ENCODE measurements at regions not wholly inside any gene's neighbourhood (a gene's known extent, or its start where the extent isn't known, plus 50 kb on each side); places are given as distances from the start of the nearest gene placed in this dataset.

- Histone ChIP-seq H3K4me3 (replicated peaks; ENCODE audit: insufficient read depth, low read length) (no peak overlapping the region), H3K27ac (replicated peaks) (no peak overlapping the region), H3K27me3 (ENCODE audit: insufficient read depth, poor library complexity, severe bottlenecking) (no peaks in the 10 kb centered on the region)
- TF ChIP-seq SPI1 (IDR thresholded peaks at IDR 0.05; ENCODE audit: borderline replicate concordance, low read depth) (no peak), CTCF (IDR thresholded peaks at IDR 0.05; ENCODE audit: insufficient read depth, low read length) (no peak), GABPA (IDR thresholded peaks at IDR 0.05; ENCODE audit: low read depth) (no peak), POLR2AphosphoS5 (IDR thresholded peaks at IDR 0.05; ENCODE audit: low read depth) (no peak), REST (IDR thresholded peaks at IDR 0.05; ENCODE audit: insufficient replicate concordance, low read depth) (no peak)
- DNase-seq (ENCODE audit: low read depth in 1 of 2, low spot score in 1 of 2) = no peak
Observed at GRCh38 chr6:91691449-91691848, 1104.6 kb upstream of the MAP3K7 start.

GRCh38 chr6:91683240-91683639 lies 1096.4 kb upstream of the MAP3K7 start:
- Histone ChIP-seq H3K27me3 (ENCODE audit: insufficient read depth, poor library complexity, severe bottlenecking) (no peaks in the 10 kb centered on the region), H3K27ac (replicated peaks) (no peak overlapping the region), H3K4me3 (replicated peaks; ENCODE audit: insufficient read depth, low read length) (no peak overlapping the region)
- no peak for DNase-seq (ENCODE audit: low read depth in 1 of 2, low spot score in 1 of 2)
- TF ChIP-seq REST (IDR thresholded peaks at IDR 0.05; ENCODE audit: insufficient replicate concordance, low read depth) = no peak
- TF ChIP-seq POLR2AphosphoS5 (IDR thresholded peaks at IDR 0.05; ENCODE audit: low read depth) = no peak
- no peak for TF ChIP-seq GABPA (IDR thresholded peaks at IDR 0.05; ENCODE audit: low read depth)
- no peak for TF ChIP-seq CTCF (IDR thresholded peaks at IDR 0.05; ENCODE audit: insufficient read depth, low read length)
- no peak for TF ChIP-seq SPI1 (IDR thresholded peaks at IDR 0.05; ENCODE audit: borderline replicate concordance, low read depth)

GRCh38 chr6:91681296-91681695 lies 1094.4 kb upstream of the MAP3K7 start:
- TF ChIP-seq CTCF (IDR thresholded peaks at IDR 0.05; ENCODE audit: insufficient read depth, low read length) (no peak), REST (IDR thresholded peaks at IDR 0.05; ENCODE audit: insufficient replicate concordance, low read depth) (no peak), POLR2AphosphoS5 (IDR thresholded peaks at IDR 0.05; ENCODE audit: low read depth) (no peak), GABPA (IDR thresholded peaks at IDR 0.05; ENCODE audit: low read depth) (no peak), SPI1 (IDR thresholded peaks at IDR 0.05; ENCODE audit: borderline replicate concordance, low read depth) (no peak)
- DNase-seq (ENCODE audit: low read depth in 1 of 2, low spot score in 1 of 2) = no peak
- no peaks in the 10 kb centered on the region for H3K27me3 ChIP-seq (ENCODE audit: insufficient read depth, poor library complexity, severe bottlenecking)

More at GRCh38 chr6:91681296-91681695, 1094.4 kb upstream of the MAP3K7 start:
- H3K4me3 ChIP-seq (replicated peaks; ENCODE audit: insufficient read depth, low read length) = no peak overlapping the region
- no peak overlapping the region for H3K27ac ChIP-seq (replicated peaks)
